Liver (tissue), 8 donors: ENCODE measurements at regions not wholly inside any gene's neighbourhood (a gene's known extent, or its start where the extent isn't known, plus 50 kb on each side); places are given as distances from the start of the nearest gene placed in this dataset.

Experiments used
- DNase-seq: peaks from one replicate; pipeline ENCODE4 v3.0.0-alpha.2; 2017; ENCODE audit warnings: low spot score
- H3K27ac ChIP-seq, 2 donors: one replicate each; pipeline ENCODE4 v1.7.0; 2013; ENCODE audit warnings: inconsistent platforms in 2 of 2, low read length in 2 of 2, control low read depth in 1 of 2, low read depth in 1 of 2, mild to moderate bottlenecking in 1 of 2
- H3K27me3 ChIP-seq, 4 donors: one replicate each; pipeline versions ENCODE4 v1.6.1 to v1.7.0; 2013; ENCODE audit warnings: low read length in 3 of 4, inconsistent platforms in 1 of 4, mild to moderate bottlenecking in 1 of 4, moderate library complexity in 1 of 4; ENCODE audit not compliant: control insufficient read depth in 4 of 4, insufficient read depth in 4 of 4
- H3K36me3 ChIP-seq, 4 donors: one replicate each; pipeline versions ENCODE4 v1.6.1 to v1.7.0; 2013; ENCODE audit warnings: low read length in 3 of 4, mild to moderate bottlenecking in 3 of 4, low read depth in 1 of 4, moderate library complexity in 1 of 4; ENCODE audit not compliant: control insufficient read depth in 4 of 4, insufficient read depth in 3 of 4
- H3K4me1 ChIP-seq, 4 donors: one replicate each; pipeline versions ENCODE4 v1.6.1 to v1.7.0; 2013; ENCODE audit warnings: low read length in 3 of 4, mild to moderate bottlenecking in 3 of 4, moderate library complexity in 1 of 4; ENCODE audit not compliant: control insufficient read depth in 4 of 4, insufficient read depth in 4 of 4
- H3K4me3 ChIP-seq, 3 donors: one replicate each; pipeline versions ENCODE4 v1.6.1 to v1.7.0; 2013; ENCODE audit warnings: low read length in 3 of 3, control low read depth in 1 of 3, low read depth in 1 of 3, mild to moderate bottlenecking in 1 of 3
- H3K9ac ChIP-seq, 2 donors: one replicate each; pipeline ENCODE4 v1.7.0; 2013; ENCODE audit warnings: low read length in 2 of 2, mild to moderate bottlenecking in 2 of 2, moderate library complexity in 2 of 2, control low read depth in 1 of 2, low read depth in 1 of 2
- H3K9me3 ChIP-seq, 4 donors: one replicate each; pipeline versions ENCODE4 v1.6.1 to v1.7.0; 2013; ENCODE audit warnings: low read length in 3 of 4; ENCODE audit not compliant: control insufficient read depth in 4 of 4
- CTCF ChIP-seq: fragments of 150-350 bp; IDR thresholded peaks from 2 replicates; pipeline ENCODE4 v1.5.1; 2017; ENCODE audit warnings: improper control_type of control experiment, low read depth, low read length; ENCODE audit not compliant: missing input control
- EGR1 ChIP-seq, 2 donors: IDR thresholded peaks; 2 replicates each; pipeline ENCODE4 v1.6.1; 2016 to 2018; ENCODE audit warnings: antibody characterized with exemption in 2 of 2, low read depth in 2 of 2
- FOXA1 ChIP-seq: IDR thresholded peaks from 2 replicates; pipeline ENCODE4 v1.6.1; 2016; ENCODE audit warnings: antibody characterized with exemption
- FOXA2 ChIP-seq: IDR thresholded peaks from 2 replicates; pipeline ENCODE4 v1.6.1; 2016; ENCODE audit warnings: antibody characterized with exemption
- GABPA ChIP-seq, 2 donors: IDR thresholded peaks in 1 of 2; conservative IDR thresholded peaks in 1 of 2; 2 replicates each; pipeline ENCODE4 v1.6.1; 2016; ENCODE audit warnings: antibody characterized with exemption in 2 of 2, mild to moderate bottlenecking in 1 of 2, moderate library complexity in 1 of 2
- HNF4A ChIP-seq, 2 donors: conservative IDR thresholded peaks; 2 replicates each; pipeline ENCODE4 v1.6.1; 2016; ENCODE audit warnings: antibody characterized with exemption in 2 of 2, mild to moderate bottlenecking in 2 of 2
- HNF4G ChIP-seq: IDR thresholded peaks from 2 replicates; pipeline ENCODE4 v1.6.1; 2016; ENCODE audit warnings: antibody characterized with exemption
- JUND ChIP-seq, 2 donors: IDR thresholded peaks; 2 replicates each; pipeline ENCODE4 v1.6.1; 2016; ENCODE audit warnings: antibody characterized with exemption in 2 of 2
- NR2F2 ChIP-seq: IDR thresholded peaks from 2 replicates; pipeline ENCODE4 v1.6.1; 2016; ENCODE audit warnings: antibody characterized with exemption
- RAD21 ChIP-seq, 2 donors: IDR thresholded peaks; 2 replicates each; pipeline ENCODE4 v1.6.1; 2016; ENCODE audit warnings: antibody characterized with exemption in 2 of 2, mild to moderate bottlenecking in 2 of 2
- RXRA ChIP-seq, 2 donors: IDR thresholded peaks; 2 replicates each; pipeline ENCODE4 v1.6.1; 2017 to 2018; ENCODE audit warnings: antibody characterized with exemption in 2 of 2, mild to moderate bottlenecking in 1 of 2
- SP1 ChIP-seq: IDR thresholded peaks from 2 replicates; pipeline ENCODE4 v1.6.1; 2018; ENCODE audit warnings: antibody characterized with exemption, mild to moderate bottlenecking
- TAF1 ChIP-seq: conservative IDR thresholded peaks from 2 replicates; pipeline ENCODE4 v1.6.1; 2016; ENCODE audit warnings: antibody characterized with exemption, mild to moderate bottlenecking
- YY1 ChIP-seq: IDR thresholded peaks from 2 replicates; pipeline ENCODE4 v1.6.1; 2016; ENCODE audit warnings: antibody characterized with exemption, mild to moderate bottlenecking
- ZBTB33 ChIP-seq: IDR thresholded peaks from 2 replicates; pipeline ENCODE4 v1.6.1; 2016; ENCODE audit warnings: antibody characterized with exemption
- WGBS: extraction: QIAGEN DNeasy Blood & Tissue Kit; methylation state at CpG from one replicate; pipeline ENCODE4 v1.1.7; 2013; 5-methylcytosine and 5-hydroxymethylcytosine counted together
- TF ChIP-seq, protein P1 (sequence below): IDR thresholded peaks from 2 replicates; pipeline ENCODE4 v1.6.1; 2016; ENCODE audit warnings: antibody characterized with exemption
- TF ChIP-seq, protein P2 (sequence below): IDR thresholded peaks from 2 replicates; pipeline ENCODE4 v1.6.1; 2016; ENCODE audit warnings: antibody characterized with exemption
- TF ChIP-seq, protein P3 (sequence below): IDR thresholded peaks from 2 replicates; pipeline ENCODE4 v1.6.1; 2016; ENCODE audit warnings: antibody characterized with exemption, mild to moderate bottlenecking
- donor health status: healthy.
- donor health status: healthy.
- donor health status: healthy.
- donor health status: healthy.
- donor health status: healthy.

DNA sequence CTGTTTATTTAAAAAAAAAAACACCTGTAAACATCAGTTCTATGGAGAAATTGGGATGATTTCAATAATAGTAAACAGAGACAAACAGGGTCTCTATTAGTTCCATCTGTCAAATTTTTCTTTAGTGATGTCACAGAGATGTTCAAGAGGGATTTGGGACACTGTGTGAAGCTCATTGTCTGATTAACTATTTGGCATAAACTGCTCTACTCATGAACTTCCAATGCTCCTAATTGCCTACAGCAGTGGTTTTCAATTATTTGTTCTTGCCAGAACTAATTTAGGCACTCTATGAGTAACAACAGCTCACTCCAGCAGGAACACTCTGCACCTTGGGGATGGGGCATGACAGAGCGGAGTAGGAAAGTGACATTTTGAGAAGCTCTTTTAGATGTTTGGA lies 250.1 kb upstream of the PRKD1 start:
- no peaks in the 10 kb centered on the region for H3K36me3 ChIP-seq
- H3K9me3 ChIP-seq, result no peaks in the 10 kb centered on the region
- no peak for TF ChIP-seq HNF4G
- no peak for TF ChIP-seq TAF1
- no peak for TF ChIP-seq GABPA (IDR thresholded peaks at IDR 0.05 in 1 of 2, conservative IDR thresholded peaks at IDR 0.05 in 1 of 2)
- no peak for TF ChIP-seq NR2F2
- no peak for TF ChIP-seq HNF4A (conservative IDR thresholded peaks at IDR 0.05)
- no peak for TF ChIP-seq CTCF
- no peak for TF ChIP-seq YY1
- TF ChIP-seq RAD21 (IDR thresholded peaks at IDR 0.05), result no peak
- TF ChIP-seq, protein P1, sequence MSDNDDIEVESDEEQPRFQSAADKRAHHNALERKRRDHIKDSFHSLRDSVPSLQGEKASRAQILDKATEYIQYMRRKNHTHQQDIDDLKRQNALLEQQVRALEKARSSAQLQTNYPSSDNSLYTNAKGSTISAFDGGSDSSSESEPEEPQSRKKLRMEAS, result no peak
- TF ChIP-seq RXRA (IDR thresholded peaks at IDR 0.05), result no peak
- TF ChIP-seq SP1, result no peak
- TF ChIP-seq, protein P2, sequence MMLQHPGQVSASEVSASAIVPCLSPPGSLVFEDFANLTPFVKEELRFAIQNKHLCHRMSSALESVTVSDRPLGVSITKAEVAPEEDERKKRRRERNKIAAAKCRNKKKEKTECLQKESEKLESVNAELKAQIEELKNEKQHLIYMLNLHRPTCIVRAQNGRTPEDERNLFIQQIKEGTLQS, result no peak
- TF ChIP-seq JUND (IDR thresholded peaks at IDR 0.05), result no peak
- TF ChIP-seq, protein P3, sequence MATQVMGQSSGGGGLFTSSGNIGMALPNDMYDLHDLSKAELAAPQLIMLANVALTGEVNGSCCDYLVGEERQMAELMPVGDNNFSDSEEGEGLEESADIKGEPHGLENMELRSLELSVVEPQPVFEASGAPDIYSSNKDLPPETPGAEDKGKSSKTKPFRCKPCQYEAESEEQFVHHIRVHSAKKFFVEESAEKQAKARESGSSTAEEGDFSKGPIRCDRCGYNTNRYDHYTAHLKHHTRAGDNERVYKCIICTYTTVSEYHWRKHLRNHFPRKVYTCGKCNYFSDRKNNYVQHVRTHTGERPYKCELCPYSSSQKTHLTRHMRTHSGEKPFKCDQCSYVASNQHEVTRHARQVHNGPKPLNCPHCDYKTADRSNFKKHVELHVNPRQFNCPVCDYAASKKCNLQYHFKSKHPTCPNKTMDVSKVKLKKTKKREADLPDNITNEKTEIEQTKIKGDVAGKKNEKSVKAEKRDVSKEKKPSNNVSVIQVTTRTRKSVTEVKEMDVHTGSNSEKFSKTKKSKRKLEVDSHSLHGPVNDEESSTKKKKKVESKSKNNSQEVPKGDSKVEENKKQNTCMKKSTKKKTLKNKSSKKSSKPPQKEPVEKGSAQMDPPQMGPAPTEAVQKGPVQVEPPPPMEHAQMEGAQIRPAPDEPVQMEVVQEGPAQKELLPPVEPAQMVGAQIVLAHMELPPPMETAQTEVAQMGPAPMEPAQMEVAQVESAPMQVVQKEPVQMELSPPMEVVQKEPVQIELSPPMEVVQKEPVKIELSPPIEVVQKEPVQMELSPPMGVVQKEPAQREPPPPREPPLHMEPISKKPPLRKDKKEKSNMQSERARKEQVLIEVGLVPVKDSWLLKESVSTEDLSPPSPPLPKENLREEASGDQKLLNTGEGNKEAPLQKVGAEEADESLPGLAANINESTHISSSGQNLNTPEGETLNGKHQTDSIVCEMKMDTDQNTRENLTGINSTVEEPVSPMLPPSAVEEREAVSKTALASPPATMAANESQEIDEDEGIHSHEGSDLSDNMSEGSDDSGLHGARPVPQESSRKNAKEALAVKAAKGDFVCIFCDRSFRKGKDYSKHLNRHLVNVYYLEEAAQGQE, result no peak
- no peak for TF ChIP-seq ZBTB33
- no peak for TF ChIP-seq EGR1 (IDR thresholded peaks at IDR 0.05; ENCODE audit: low read depth in 2 of 2)
- no peak for TF ChIP-seq FOXA1
- no peak for TF ChIP-seq FOXA2
- WGBS, result 96% methylated on average over 1 of the region's 1 CpG
- H3K27ac ChIP-seq, result no peak overlapping the region
- no peaks in the 10 kb centered on the region for H3K27me3 ChIP-seq
- DNase-seq, result no peak
- H3K4me1 ChIP-seq, result no peaks in the 10 kb centered on the region
- H3K9ac ChIP-seq, result no peak overlapping the region
- H3K4me3 ChIP-seq, result no peak overlapping the region
